Jurkat, Clone E6-1 (cell line): ENCODE measurements at regions not wholly inside any gene's neighbourhood (a gene's known extent, or its start where the extent isn't known, plus 50 kb on each side); places are given as distances from the start of the nearest gene placed in this dataset.

Source experiments
- DNase-seq: peaks from one replicate; pipeline ENCODE4 v3.0.0-alpha.2; 2011; ENCODE audit warnings: low read depth, low spot score
- H3K4me3 ChIP-seq: 2 replicates; pipeline ENCODE4 v1.5.1; 2011; ENCODE audit warnings: mild to moderate bottlenecking, low read length, control low read depth, moderate library complexity

DNA sequence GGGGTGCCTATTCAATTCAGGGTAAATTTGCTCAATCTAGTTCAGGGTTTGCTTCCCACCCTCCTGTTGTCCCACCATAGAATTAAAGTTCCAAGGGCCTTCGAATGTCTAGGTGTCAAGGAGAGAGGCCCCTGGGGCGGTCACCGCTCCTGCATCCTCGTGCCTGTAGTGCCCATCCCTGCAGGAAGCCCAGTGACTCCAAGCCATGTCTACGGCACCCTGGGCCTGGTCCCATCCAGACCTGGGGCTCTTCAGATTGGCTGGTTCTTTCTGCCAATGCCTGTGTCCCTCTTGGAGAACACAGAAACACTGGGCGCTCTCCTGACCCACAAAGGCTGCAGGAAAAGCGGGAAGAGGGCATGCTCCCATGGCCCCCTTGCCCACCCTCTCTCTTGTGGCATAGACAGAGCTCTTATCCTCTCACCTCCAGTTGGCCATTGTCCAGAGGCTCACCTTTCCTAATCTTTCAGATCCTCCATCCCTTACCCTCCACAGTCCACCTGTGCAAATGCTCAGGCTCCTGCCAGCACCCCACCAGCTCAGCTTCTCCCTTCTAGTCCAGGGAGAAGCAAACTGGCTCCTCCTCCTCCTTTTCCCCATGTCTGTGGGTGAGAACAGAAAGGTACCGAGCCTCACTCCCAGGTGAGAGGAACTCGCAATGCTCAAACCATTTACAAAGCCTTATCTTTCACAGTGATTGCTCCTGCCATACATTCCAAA is 253.0 kb upstream of the IRX2 start:
- H3K4me3 ChIP-seq = no peak overlapping the region

GRCh38 chr5:3002230-3002629 is 250.8 kb upstream of the IRX2 start:
- H3K4me3 ChIP-seq = no peak overlapping the region
- DNase-seq = no peak

More for the DNA sequence above, 253.0 kb upstream of the IRX2 start:
- DNase-seq = no peak

GRCh38 chr5:3000631-3001030 is 249.2 kb upstream of the IRX2 start:
- DNase-seq = no peak
- no peak overlapping the region for H3K4me3 ChIP-seq

GRCh38 chr5:2999926-3000325 is 248.4 kb upstream of the IRX2 start:
- no peak overlapping the region for H3K4me3 ChIP-seq
- no peak for DNase-seq

- no peak for DNase-seq
- no peak overlapping the region for H3K4me3 ChIP-seq
These were observed 246.6 kb upstream of the IRX2 start for GRCh38 chr5:2998106-2998505.

GRCh38 chr5:2997179-2997578 is 245.7 kb upstream of the IRX2 start:
- H3K4me3 ChIP-seq = no peak overlapping the region
- no peak for DNase-seq

GRCh38 chr5:2996687-2997086 is 245.2 kb upstream of the IRX2 start:
- no peak for DNase-seq
- no peak overlapping the region for H3K4me3 ChIP-seq

DNA sequence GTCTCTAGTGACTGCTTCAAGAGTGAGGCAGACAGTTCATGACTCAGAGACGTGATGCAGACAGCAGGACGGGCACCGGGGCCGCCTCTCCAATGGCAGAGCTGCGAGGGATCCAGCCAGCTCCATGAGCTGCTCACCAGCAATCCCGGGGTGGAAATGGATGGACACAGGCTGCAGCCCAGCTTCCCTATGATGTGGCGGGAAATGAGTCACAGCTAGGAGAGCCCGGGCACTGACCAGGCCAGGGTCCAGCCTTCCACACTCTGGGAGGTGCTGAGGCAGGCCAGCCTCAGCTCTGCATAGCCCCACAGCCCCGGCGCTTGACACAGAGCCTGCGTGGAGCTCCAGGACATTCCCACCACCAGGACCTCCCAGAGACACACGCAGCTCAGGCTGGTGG is 244.8 kb upstream of the IRX2 start:
- no peak for DNase-seq
- no peak overlapping the region for H3K4me3 ChIP-seq

- H3K4me3 ChIP-seq = no peak overlapping the region
- no peak for DNase-seq
These were observed 244.2 kb upstream of the IRX2 start for GRCh38 chr5:2995667-2996066.

GRCh38 chr5:2995035-2995434 is 243.6 kb upstream of the IRX2 start:
- DNase-seq = no peak
- no peak overlapping the region for H3K4me3 ChIP-seq

- no peak for DNase-seq
- no peak overlapping the region for H3K4me3 ChIP-seq
These were observed 242.3 kb upstream of the IRX2 start for GRCh38 chr5:2993771-2994170.

DNA sequence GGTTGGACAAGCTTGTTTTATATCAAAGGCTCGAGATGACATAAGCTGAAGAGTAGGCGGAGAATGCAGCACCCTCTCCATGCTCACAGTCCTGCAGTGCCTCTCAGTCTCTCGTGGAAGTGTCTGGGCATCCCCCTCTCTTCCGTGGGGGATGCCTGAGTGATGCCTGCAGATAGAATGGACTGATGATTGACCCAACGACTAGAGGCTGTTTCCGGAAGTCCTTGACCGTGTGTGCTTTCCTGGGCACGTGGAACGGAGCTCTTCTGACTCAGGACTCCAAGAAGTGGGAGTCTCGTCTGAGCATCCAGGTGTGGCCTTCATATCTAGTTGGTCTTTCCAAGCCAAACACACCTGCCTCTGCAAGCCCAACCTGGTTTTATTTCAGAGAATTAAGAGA is 241.8 kb upstream of the IRX2 start:
- no peak overlapping the region for H3K4me3 ChIP-seq
- no peak for DNase-seq

- DNase-seq = no peak
- H3K4me3 ChIP-seq = no peak overlapping the region
These were observed 241.3 kb upstream of the IRX2 start for GRCh38 chr5:2992806-2993205.

DNA sequence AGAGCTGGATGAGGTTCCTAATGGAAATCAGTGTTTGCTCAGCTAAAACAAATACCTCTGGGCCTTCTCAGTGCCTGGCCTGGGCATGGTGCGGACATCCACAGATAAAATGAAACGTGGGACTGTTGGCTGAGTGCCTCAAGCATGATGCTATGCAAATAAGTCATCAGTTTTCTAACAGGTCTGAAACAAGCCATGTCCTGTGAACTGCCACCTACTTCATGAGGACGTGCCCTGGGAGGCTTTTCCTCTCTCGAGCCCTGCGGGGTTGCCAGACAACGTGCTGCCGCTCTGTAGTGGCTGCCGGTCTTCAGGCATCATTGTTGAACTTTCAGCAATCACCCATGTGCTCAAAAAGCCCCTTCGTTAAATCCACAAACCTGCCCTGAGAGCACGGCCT is 240.4 kb upstream of the IRX2 start:
- no peak for DNase-seq
- H3K4me3 ChIP-seq = no peak overlapping the region

DNA sequence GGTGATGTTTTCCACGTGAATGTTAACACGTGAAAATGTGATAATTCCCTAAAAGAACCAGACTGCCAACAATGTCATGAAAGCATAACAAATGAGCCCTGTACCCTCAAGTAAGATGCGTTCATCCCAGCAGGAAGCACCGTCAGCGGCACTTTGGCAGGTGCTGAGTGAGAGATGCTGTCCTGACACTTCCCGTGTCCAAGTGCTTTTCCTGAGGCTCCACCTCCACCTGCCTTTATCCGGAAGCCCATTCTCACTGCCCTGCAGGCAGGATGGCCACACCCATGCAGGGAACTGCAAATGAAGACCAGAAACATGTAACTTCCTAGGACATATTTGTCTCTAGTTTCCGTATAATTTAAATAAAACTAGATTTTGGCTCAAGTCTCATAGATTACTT is 238.0 kb upstream of the IRX2 start:
- no peak overlapping the region for H3K4me3 ChIP-seq
- no peak for DNase-seq

GRCh38 chr5:2986301-2986700 is 234.8 kb upstream of the IRX2 start:
- H3K4me3 ChIP-seq = no peak overlapping the region
- DNase-seq = no peak

DNA sequence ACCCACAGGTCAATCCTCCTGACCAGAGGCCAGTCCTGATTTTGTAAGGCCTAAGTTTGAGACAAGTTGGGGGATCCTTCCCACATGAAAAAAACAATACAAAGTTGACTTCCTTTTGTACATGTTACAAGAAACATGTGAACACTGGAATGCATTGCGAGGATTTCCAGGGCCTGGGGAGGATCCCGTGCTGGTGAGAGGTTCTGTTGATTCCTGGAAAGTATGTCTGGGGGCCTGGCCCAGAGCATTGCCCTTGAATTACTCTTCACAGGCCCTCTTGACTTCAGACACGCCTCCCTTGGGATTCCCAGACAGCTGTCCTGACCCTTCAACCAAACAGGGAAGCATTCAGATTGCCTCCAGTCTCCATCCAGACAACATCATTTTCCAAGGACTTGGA is 234.2 kb upstream of the IRX2 start:
- no peak for DNase-seq
- no peak overlapping the region for H3K4me3 ChIP-seq

GRCh38 chr5:2983583-2984300 is 232.3 kb upstream of the IRX2 start:
- H3K4me3 ChIP-seq = no peak overlapping the region
- no peak for DNase-seq

DNA sequence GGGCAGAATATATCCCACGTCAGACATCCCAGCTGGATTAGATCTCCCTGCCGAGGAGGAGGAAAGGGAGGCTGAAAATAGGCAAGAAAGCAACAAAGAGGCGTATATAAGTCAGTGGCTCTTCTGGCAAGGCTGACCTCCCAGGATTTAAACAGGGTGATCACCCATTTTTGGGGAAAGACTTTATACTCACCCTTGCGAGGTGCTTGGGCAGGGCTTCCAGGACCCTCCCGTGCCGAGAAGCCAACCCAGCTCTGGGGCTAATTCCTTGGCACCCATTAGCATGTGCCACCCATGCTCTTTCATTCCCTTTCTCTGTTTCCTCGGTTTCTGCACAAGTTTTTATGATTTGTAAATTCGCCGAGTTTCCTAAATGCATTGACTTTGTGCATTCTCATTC is 230.2 kb upstream of the IRX2 start:
- DNase-seq = no peak
- no peak overlapping the region for H3K4me3 ChIP-seq

- H3K4me3 ChIP-seq = no peak overlapping the region
- no peak for DNase-seq
These were observed 229.6 kb upstream of the IRX2 start for GRCh38 chr5:2981035-2981434.

GRCh38 chr5:2960294-2960693 is 208.8 kb upstream of the IRX2 start:
- DNase-seq = no peak
- H3K4me3 ChIP-seq = no peak overlapping the region
